Nephron (organoid): ENCODE measurements at regions not wholly inside any gene's neighbourhood (a gene's known extent, or its start where the extent isn't known, plus 50 kb on each side); places are given as distances from the start of the nearest gene placed in this dataset.

Experiments
- H3K27ac Mint-ChIP-seq, 3 experiments: 2 replicates each; pipeline ENCODE4 v1.8.0; 2020; ENCODE audit warnings: mixed read lengths in 3 of 3, mild to moderate bottlenecking in 2 of 3, moderate library complexity in 1 of 3
- H3K27me3 Mint-ChIP-seq: 2 replicates; pipeline ENCODE4 v1.8.0; 2021; ENCODE audit warnings: low read depth, mild to moderate bottlenecking, moderate library complexity, mixed read lengths
- H3K36me3 Mint-ChIP-seq: 2 replicates; pipeline ENCODE4 v1.8.0; 2020; ENCODE audit warnings: low read depth, mixed read lengths
- H3K4me1 Mint-ChIP-seq: 2 replicates; pipeline ENCODE4 v1.8.0; 2020; ENCODE audit warnings: mixed read lengths
- H3K4me3 Mint-ChIP-seq, 3 experiments: 2 replicates each; pipeline ENCODE4 v1.8.0; 2020; ENCODE audit warnings: mild to moderate bottlenecking in 3 of 3, mixed read lengths in 3 of 3, moderate library complexity in 2 of 3
- H3K9me3 Mint-ChIP-seq: 2 replicates; pipeline ENCODE4 v1.8.0; 2020; ENCODE audit warnings: mixed read lengths
- TF ChIP-seq, protein P1 (sequence below), 3 experiments: fragments of 200-600 bp; sonication (generic); IDR thresholded peaks; one replicate each; pipeline ENCODE4 v1.5.0; 2021; ENCODE audit warnings: antibody characterized with exemption in 3 of 3; ENCODE audit not compliant: unreplicated experiment in 3 of 3

GRCh38 chr2:149990965-149991364, 403.4 kb upstream of the MMADHC start:
- Mint-ChIP-seq H3K27ac (no peak overlapping the region), H3K9me3 (no peaks in the 10 kb centered on the region), H3K4me1 (peaks cover 23% of the 10 kb centered on the region), H3K4me3 (no peak overlapping the region), H3K36me3 (no peaks in the 10 kb centered on the region), H3K27me3 (no peaks in the 10 kb centered on the region)
- TF ChIP-seq, protein P1, sequence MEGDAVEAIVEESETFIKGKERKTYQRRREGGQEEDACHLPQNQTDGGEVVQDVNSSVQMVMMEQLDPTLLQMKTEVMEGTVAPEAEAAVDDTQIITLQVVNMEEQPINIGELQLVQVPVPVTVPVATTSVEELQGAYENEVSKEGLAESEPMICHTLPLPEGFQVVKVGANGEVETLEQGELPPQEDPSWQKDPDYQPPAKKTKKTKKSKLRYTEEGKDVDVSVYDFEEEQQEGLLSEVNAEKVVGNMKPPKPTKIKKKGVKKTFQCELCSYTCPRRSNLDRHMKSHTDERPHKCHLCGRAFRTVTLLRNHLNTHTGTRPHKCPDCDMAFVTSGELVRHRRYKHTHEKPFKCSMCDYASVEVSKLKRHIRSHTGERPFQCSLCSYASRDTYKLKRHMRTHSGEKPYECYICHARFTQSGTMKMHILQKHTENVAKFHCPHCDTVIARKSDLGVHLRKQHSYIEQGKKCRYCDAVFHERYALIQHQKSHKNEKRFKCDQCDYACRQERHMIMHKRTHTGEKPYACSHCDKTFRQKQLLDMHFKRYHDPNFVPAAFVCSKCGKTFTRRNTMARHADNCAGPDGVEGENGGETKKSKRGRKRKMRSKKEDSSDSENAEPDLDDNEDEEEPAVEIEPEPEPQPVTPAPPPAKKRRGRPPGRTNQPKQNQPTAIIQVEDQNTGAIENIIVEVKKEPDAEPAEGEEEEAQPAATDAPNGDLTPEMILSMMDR (IDR thresholded peaks at IDR 0.05; ENCODE audit: unreplicated experiment in 3 of 3): no peak

DNA sequence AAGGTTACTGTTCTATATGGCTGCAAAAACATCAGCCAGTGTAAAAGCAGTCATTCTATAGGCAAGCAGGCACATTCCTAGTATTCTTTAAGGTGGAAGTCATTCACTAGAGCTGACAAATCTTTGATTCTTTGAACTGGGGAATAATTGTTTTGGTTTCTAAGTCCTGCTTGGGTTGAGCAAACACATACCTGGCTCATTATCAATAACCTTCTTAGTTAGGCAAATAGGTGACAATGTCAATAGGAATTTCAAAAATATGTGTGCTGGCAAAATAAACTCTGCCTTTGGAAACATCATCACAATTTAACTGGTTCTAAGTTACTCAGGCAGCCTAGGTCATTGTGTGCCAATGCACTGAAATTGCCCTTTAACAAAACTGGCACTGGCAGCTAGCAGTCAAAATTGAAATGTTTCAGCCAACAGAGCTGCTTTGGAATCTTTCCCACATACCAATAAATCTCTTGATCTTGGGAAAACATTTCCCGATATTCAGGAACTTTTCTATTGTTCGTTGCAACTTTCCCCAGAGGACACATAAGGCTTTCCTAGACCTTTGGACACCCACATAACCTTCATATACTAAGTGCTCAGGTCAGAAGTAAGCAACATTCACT, 402.0 kb upstream of the MMADHC start:
- no peaks in the 10 kb centered on the region for H3K36me3 Mint-ChIP-seq
- TF ChIP-seq, protein P1 (IDR thresholded peaks at IDR 0.05; ENCODE audit: unreplicated experiment in 3 of 3): no peak
- H3K27me3 Mint-ChIP-seq: no peaks in the 10 kb centered on the region
- no peak overlapping the region for H3K4me3 Mint-ChIP-seq
- no peaks in the 10 kb centered on the region for H3K9me3 Mint-ChIP-seq
- H3K27ac Mint-ChIP-seq: no peak overlapping the region
- peaks cover 18% of the 10 kb centered on the region for H3K4me1 Mint-ChIP-seq

- Mint-ChIP-seq H3K36me3 (no peaks in the 10 kb centered on the region), H3K4me1 (peaks cover 12% of the 10 kb centered on the region), H3K27ac (no peak overlapping the region), H3K9me3 (no peaks in the 10 kb centered on the region), H3K4me3 (no peak overlapping the region), H3K27me3 (no peaks in the 10 kb centered on the region)
- TF ChIP-seq, protein P1 (IDR thresholded peaks at IDR 0.05; ENCODE audit: unreplicated experiment in 3 of 3): no peak
Measured at GRCh38 chr2:149988361-149988760, 400.8 kb upstream of the MMADHC start.

DNA sequence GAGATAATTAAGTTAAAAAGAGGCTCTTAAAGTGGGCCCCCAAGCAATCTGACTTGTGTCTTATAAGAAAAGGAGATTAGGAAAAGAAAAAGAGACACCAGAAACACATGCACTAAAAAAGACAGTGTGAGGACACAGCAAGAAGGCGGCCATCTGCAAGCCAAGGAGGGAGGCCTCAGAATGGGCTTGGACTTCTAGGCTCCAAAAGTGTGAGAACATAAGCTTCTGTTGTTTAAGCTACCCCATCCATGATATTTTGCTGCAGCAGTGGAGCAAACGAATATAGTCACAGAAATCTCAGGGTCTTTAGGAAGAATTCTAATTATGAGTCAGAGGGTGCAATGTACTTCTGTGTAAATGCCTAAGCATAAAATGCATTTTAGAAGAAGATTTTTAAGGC, 399.3 kb upstream of the MMADHC start:
- Mint-ChIP-seq H3K27me3 (no peaks in the 10 kb centered on the region), H3K4me1 (no peaks in the 10 kb centered on the region), H3K9me3 (no peaks in the 10 kb centered on the region), H3K4me3 (no peak overlapping the region), H3K27ac (no peak overlapping the region), H3K36me3 (no peaks in the 10 kb centered on the region)
- TF ChIP-seq, protein P1 (IDR thresholded peaks at IDR 0.05; ENCODE audit: unreplicated experiment in 3 of 3): no peak

- Mint-ChIP-seq H3K36me3 (no peaks in the 10 kb centered on the region), H3K4me1 (no peaks in the 10 kb centered on the region), H3K27me3 (no peaks in the 10 kb centered on the region), H3K9me3 (peaks cover 20% of the 10 kb centered on the region), H3K4me3 (no peak overlapping the region), H3K27ac (no peak overlapping the region)
- TF ChIP-seq, protein P1 (IDR thresholded peaks at IDR 0.05; ENCODE audit: unreplicated experiment in 3 of 3): no peak
Measured at GRCh38 chr2:149984311-149984710, 396.7 kb upstream of the MMADHC start.

DNA sequence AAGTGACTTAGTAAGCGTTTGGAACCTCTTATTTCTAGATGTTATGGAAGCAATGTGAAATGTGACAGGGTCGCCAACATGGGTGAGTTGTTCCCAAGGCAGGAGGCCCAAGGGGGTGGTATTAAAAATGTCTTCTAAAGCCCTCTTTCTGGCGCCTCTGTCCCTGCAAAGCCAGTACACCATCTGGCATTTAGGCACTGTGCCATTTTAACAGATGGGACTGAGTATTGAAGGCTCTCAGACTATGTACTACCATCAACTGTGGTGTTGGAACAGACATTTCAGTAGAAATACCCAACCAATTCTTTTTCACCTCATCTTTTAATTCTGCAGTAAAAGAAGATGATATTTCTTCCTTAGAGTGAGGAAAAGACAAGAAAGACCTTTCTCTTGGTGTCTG, 384.5 kb upstream of the MMADHC start:
- TF ChIP-seq, protein P1 (IDR thresholded peaks at IDR 0.05; ENCODE audit: unreplicated experiment in 3 of 3): no peak
- H3K27me3 Mint-ChIP-seq: no peaks in the 10 kb centered on the region
- peaks cover 21% of the 10 kb centered on the region for H3K9me3 Mint-ChIP-seq
- H3K27ac Mint-ChIP-seq: no peak overlapping the region
- no peak overlapping the region for H3K4me3 Mint-ChIP-seq
- no peaks in the 10 kb centered on the region for H3K36me3 Mint-ChIP-seq
- H3K4me1 Mint-ChIP-seq: no peaks in the 10 kb centered on the region
